ENCODE measurements at regions not wholly inside any gene's neighbourhood (a gene's known extent, or its start where the extent isn't known, plus 50 kb on each side); places are given as distances from the start of the nearest gene placed in this dataset.

DNA sequence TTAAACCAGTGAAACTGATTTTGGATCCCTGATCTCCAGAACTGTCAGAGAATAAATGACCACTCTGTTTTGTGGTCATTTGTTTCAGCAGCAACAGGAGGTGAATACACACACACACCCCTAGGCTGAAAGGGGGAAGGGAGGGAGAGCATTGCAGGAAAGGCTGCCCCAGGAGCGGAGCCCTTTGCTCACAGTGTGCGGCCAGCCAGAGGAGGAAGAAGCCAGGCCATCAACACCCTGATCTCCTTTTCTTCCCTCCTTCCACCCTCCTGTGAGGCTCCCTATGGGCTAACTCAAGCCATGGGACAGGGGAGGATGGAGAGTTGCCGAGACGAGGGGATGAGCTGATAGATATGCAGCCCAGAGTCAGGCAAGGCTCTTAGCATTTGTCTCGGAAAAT lies 211.9 kb downstream of the TBX5 start:
- TF ChIP-seq ZFX (IDR thresholded peaks at IDR 0.05; ENCODE audit: borderline replicate concordance) = no peak
- TF ChIP-seq, protein P1, sequence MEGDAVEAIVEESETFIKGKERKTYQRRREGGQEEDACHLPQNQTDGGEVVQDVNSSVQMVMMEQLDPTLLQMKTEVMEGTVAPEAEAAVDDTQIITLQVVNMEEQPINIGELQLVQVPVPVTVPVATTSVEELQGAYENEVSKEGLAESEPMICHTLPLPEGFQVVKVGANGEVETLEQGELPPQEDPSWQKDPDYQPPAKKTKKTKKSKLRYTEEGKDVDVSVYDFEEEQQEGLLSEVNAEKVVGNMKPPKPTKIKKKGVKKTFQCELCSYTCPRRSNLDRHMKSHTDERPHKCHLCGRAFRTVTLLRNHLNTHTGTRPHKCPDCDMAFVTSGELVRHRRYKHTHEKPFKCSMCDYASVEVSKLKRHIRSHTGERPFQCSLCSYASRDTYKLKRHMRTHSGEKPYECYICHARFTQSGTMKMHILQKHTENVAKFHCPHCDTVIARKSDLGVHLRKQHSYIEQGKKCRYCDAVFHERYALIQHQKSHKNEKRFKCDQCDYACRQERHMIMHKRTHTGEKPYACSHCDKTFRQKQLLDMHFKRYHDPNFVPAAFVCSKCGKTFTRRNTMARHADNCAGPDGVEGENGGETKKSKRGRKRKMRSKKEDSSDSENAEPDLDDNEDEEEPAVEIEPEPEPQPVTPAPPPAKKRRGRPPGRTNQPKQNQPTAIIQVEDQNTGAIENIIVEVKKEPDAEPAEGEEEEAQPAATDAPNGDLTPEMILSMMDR (IDR thresholded peaks at IDR 0.05) = no peak

All from 22Rv1 (cell line).